ENCODE measurements at regions not wholly inside any gene's neighbourhood (a gene's known extent, or its start where the extent isn't known, plus 50 kb on each side); places are given as distances from the start of the nearest gene placed in this dataset.

GRCh38 chr5:124403281-124403680, 343.2 kb downstream of the ZNF608 start:
- TF ChIP-seq CTCF (optimal IDR thresholded peaks at IDR 0.05 in 1 of 3, IDR thresholded peaks at IDR 0.05 in 1 of 3, conservative IDR thresholded peaks at IDR 0.05 in 1 of 3; ENCODE audit: extremely low read depth in 1 of 3, insufficient read depth in 2 of 3, low read length in 3 of 3) (no peak), EZH2 (IDR thresholded peaks at IDR 0.05; ENCODE audit: low read length) (no peak)

Data from keratinocyte (primary cell).